SU-DHL-6 (cell line): ENCODE measurements at regions not wholly inside any gene's neighbourhood (a gene's known extent, or its start where the extent isn't known, plus 50 kb on each side); places are given as distances from the start of the nearest gene placed in this dataset.

Experiments
- H2AFZ ChIP-seq: fragments of 200-600 bp; sonication (generic); 2 replicates; pipeline ENCODE4 v1.6.1; 2014; ENCODE audit warnings: low read depth, mild to moderate bottlenecking, moderate library complexity, mixed read lengths, antibody characterized with exemption, low read length; ENCODE audit not compliant: severe bottlenecking
- H3F3A ChIP-seq: fragments of 200-600 bp; shearing (Covaris generic); 2 replicates; pipeline ENCODE4 v1.6.0; 2016; ENCODE audit warnings: antibody characterized with exemption, mild to moderate bottlenecking; ENCODE audit not compliant: insufficient read depth
- H3K27ac ChIP-seq: fragments of 200-600 bp; sonication (generic); 2 replicates; pipeline ENCODE4 v1.5.1; 2016; ENCODE audit warnings: low read depth, mild to moderate bottlenecking, low read length, moderate library complexity, mixed read lengths
- H3K27me3 ChIP-seq: fragments of 200-600 bp; sonication (generic), shearing (Covaris generic); 2 replicates; pipeline ENCODE4 v1.6.0; 2014; ENCODE audit warnings: mild to moderate bottlenecking, low read length
- H3K36me3 ChIP-seq: fragments of 200-600 bp; sonication (generic); 2 replicates; pipeline ENCODE4 v1.6.1; 2014; ENCODE audit warnings: mild to moderate bottlenecking, low read length, mixed read lengths
- H3K4me2 ChIP-seq: fragments of 300-600, 200-600 bp; shearing (Covaris generic), sonication (generic); 2 replicates; pipeline ENCODE4 v1.6.0; 2014; ENCODE audit warnings: low read length, low read depth, mild to moderate bottlenecking; ENCODE audit not compliant: poor library complexity, severe bottlenecking
- H3K4me3 ChIP-seq: fragments of 200-600 bp; sonication (generic); 2 replicates; pipeline ENCODE4 v1.5.1; 2014; ENCODE audit warnings: antibody characterized with exemption, low read length, mild to moderate bottlenecking, mixed read lengths; ENCODE audit not compliant: insufficient read depth, poor library complexity, severe bottlenecking
- H3K79me2 ChIP-seq: fragments of 200-600 bp; sonication (generic); 2 replicates; pipeline ENCODE4 v1.6.1; 2014; ENCODE audit warnings: mild to moderate bottlenecking, low read length, moderate library complexity; ENCODE audit not compliant: insufficient read depth
- H3K9ac ChIP-seq: fragments of 200-600 bp; sonication (generic); 2 replicates; pipeline ENCODE4 v1.7.0; 2014; ENCODE audit warnings: mild to moderate bottlenecking, low read length
- H3K9me2 ChIP-seq: fragments of 200-600 bp; sonication (generic); replicated peaks from 2 replicates; pipeline ENCODE4 v1.6.1; 2014; ENCODE audit warnings: low read length; ENCODE audit not compliant: insufficient read depth
- H3K9me3 ChIP-seq: fragments of 200-600 bp; sonication (generic); 2 replicates; pipeline ENCODE4 v1.6.1; 2014; ENCODE audit warnings: low read length, mixed read lengths; ENCODE audit not compliant: insufficient read depth
- H4K20me1 ChIP-seq: fragments of 200-600 bp; sonication (generic); 2 replicates; pipeline ENCODE4 v1.6.1; 2014; ENCODE audit warnings: low read depth, mild to moderate bottlenecking, antibody characterized with exemption, low read length, moderate library complexity, mixed read lengths
- EZH2phosphoT487 ChIP-seq: fragments of 200-600 bp; sonication (generic), shearing (Covaris generic); conservative IDR thresholded peaks from 2 replicates; pipeline ENCODE4 v1.6.1; 2018; ENCODE audit warnings: mild to moderate bottlenecking, antibody characterized with exemption, low read length, moderate library complexity, mixed read lengths
- TF ChIP-seq, protein P1 (sequence below): fragments of 200-600 bp; sonication (generic); IDR thresholded peaks from one replicate; pipeline ENCODE4 v1.5.1; 2017; ENCODE audit warnings: antibody characterized with exemption, mild to moderate bottlenecking, low read length, moderate library complexity; ENCODE audit not compliant: insufficient read depth, poor library complexity, severe bottlenecking

DNA sequence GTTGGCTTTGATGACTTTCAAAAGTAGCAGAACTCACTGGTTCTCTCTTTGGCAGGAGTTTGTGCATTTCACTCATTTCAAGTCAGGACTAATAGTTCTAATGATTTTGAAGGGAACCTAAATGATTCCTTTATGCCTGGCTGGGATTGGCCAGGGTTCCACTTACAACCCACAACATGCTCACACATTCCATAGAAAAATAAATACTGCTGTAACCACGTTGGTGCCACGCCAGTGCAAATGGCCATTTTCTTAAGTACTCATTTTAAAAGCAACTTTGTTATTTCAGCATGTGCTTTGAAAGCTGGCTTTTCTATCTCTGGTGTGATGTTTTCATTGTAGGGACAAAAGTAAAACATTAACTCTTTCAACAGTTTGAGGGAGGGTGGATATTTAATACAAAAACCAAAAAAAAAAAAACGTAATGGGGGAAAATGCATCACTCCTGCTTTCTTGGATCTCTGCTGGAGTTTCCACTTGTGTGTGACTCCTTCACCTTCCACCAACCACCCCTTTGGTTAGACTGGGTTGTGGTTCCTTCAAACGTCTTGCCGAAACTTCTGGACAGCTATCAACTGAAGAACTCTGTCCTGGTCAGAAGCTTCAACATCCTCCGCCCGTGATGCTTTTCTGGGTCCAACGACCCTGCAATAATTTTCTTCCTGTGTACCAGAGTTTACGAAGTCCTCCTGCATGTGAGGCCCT, 300.4 kb upstream of the RUNX1 start:
- TF ChIP-seq EZH2phosphoT487: no peak
- TF ChIP-seq, protein P1, sequence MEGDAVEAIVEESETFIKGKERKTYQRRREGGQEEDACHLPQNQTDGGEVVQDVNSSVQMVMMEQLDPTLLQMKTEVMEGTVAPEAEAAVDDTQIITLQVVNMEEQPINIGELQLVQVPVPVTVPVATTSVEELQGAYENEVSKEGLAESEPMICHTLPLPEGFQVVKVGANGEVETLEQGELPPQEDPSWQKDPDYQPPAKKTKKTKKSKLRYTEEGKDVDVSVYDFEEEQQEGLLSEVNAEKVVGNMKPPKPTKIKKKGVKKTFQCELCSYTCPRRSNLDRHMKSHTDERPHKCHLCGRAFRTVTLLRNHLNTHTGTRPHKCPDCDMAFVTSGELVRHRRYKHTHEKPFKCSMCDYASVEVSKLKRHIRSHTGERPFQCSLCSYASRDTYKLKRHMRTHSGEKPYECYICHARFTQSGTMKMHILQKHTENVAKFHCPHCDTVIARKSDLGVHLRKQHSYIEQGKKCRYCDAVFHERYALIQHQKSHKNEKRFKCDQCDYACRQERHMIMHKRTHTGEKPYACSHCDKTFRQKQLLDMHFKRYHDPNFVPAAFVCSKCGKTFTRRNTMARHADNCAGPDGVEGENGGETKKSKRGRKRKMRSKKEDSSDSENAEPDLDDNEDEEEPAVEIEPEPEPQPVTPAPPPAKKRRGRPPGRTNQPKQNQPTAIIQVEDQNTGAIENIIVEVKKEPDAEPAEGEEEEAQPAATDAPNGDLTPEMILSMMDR: no peak
- no peak overlapping the region for H2AFZ ChIP-seq
- no peaks in the 10 kb centered on the region for H3F3A ChIP-seq
- no peaks in the 10 kb centered on the region for H3K79me2 ChIP-seq
- no peak overlapping the region for H3K4me2 ChIP-seq
- H3K27ac ChIP-seq: no peak overlapping the region
- no peaks in the 10 kb centered on the region for H3K27me3 ChIP-seq
- H3K9me3 ChIP-seq: no peaks in the 10 kb centered on the region
- no peaks in the 10 kb centered on the region for H3K9me2 ChIP-seq
- H3K4me3 ChIP-seq: no peak overlapping the region
- no peaks in the 10 kb centered on the region for H4K20me1 ChIP-seq
- no peaks in the 10 kb centered on the region for H3K36me3 ChIP-seq
- H3K9ac ChIP-seq: no peak overlapping the region

DNA sequence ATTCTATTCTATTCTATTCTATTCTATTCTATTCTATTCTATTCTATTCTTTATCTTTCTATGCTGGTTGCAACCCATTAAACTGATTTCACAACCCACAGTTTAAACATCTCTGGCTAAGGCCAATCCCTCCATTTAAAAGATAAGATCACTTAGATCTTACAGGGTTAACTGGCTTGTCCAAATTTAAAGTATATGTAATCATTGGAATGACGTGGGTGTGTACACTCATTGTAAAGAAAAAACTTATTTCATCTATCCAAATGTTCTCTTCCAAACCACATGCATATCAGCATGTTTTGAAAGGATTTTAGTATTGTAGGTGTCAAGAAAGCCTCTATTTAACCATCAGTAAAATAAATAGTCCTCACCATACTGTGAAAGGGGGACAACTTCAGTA, 299.6 kb upstream of the RUNX1 start:
- Histone ChIP-seq H3K4me2 (no peak overlapping the region), H4K20me1 (no peaks in the 10 kb centered on the region), H3K27me3 (no peaks in the 10 kb centered on the region), H3K36me3 (no peaks in the 10 kb centered on the region), H3F3A (no peaks in the 10 kb centered on the region), H3K4me3 (no peak overlapping the region), H3K9me2 (no peaks in the 10 kb centered on the region), H3K27ac (no peak overlapping the region), H3K79me2 (no peaks in the 10 kb centered on the region), H2AFZ (no peak overlapping the region), H3K9me3 (no peaks in the 10 kb centered on the region), H3K9ac (no peak overlapping the region)
- TF ChIP-seq, protein P1: no peak
- TF ChIP-seq EZH2phosphoT487: no peak

DNA sequence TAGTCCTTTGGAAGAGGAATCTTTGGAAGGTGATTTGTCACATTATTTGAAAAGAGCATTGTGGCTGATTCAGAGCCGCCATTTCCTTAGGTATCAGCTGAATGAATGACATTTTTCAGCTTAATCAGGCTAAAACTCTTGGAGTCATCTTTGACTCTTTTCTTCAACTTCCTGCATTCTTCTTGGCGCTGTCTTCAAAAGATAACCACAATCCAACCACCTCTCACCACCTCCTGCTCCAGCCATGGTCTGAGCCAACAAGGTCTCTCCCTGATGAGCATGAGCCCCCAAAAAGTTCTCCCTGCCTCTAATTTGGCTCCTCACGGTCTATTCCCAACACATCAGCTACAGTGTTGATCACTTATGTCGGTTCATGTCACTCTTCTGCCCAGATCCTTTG, 297.6 kb upstream of the RUNX1 start:
- H3K4me3 ChIP-seq: no peak overlapping the region
- no peaks in the 10 kb centered on the region for H3K27me3 ChIP-seq
- H3K9me2 ChIP-seq: no peaks in the 10 kb centered on the region
- H3K79me2 ChIP-seq: no peaks in the 10 kb centered on the region
- H3K9ac ChIP-seq: no peak overlapping the region
- no peak overlapping the region for H3K4me2 ChIP-seq
- H3K9me3 ChIP-seq: no peaks in the 10 kb centered on the region
- no peaks in the 10 kb centered on the region for H3F3A ChIP-seq
- H2AFZ ChIP-seq: no peak overlapping the region
- TF ChIP-seq, protein P1: no peak
- no peak for TF ChIP-seq EZH2phosphoT487
- no peaks in the 10 kb centered on the region for H4K20me1 ChIP-seq
- no peaks in the 10 kb centered on the region for H3K36me3 ChIP-seq
- H3K27ac ChIP-seq: no peak overlapping the region
